ENCODE measurements at regions not wholly inside any gene's neighbourhood (a gene's known extent, or its start where the extent isn't known, plus 50 kb on each side); places are given as distances from the start of the nearest gene placed in this dataset.
A peak's percentile ranks its signal among the peaks of the same experiment; 100 is the strongest.

GRCh38 chr15:87626860-87627259, 629.7 kb downstream of the NTRK3 start:
- CTCF ChIA-PET: no interaction called here
- Mint-ChIP-seq H3K4me3 (ENCODE audit: unreplicated experiment) (no peak overlapping the region), H3K9me3 (ENCODE audit: unreplicated experiment) (peaks cover 6% of the 10 kb centered on the region), H3K27ac (ENCODE audit: low read depth, unreplicated experiment) (no peak overlapping the region), H3K4me1 (ENCODE audit: insufficient read depth, unreplicated experiment) (no peaks in the 10 kb centered on the region), H3K27me3 (ENCODE audit: insufficient read depth, unreplicated experiment) (no peaks in the 10 kb centered on the region), H3K36me3 (ENCODE audit: insufficient read depth, unreplicated experiment) (no peaks in the 10 kb centered on the region)
- BruUV-seq (replicated peaks): no TSS peak
- POLR2A ChIA-PET: interaction anchor here (0.6 kb wide), 1 partner anchor 151 kb away, joined by 3 read pairs; no protein-coding TSS in a partner anchor
- intact Hi-C loops (cut with micrococcal nuclease): loop anchor here (5.0 kb wide), 1 partner anchor 495 kb away; no protein-coding TSS in a partner anchor
- TF ChIP-seq CTCF (IDR thresholded peaks at IDR 0.05; ENCODE audit: unreplicated experiment): no peak
- no peak for DNase-seq (ENCODE audit: unreplicated experiment)

DNA sequence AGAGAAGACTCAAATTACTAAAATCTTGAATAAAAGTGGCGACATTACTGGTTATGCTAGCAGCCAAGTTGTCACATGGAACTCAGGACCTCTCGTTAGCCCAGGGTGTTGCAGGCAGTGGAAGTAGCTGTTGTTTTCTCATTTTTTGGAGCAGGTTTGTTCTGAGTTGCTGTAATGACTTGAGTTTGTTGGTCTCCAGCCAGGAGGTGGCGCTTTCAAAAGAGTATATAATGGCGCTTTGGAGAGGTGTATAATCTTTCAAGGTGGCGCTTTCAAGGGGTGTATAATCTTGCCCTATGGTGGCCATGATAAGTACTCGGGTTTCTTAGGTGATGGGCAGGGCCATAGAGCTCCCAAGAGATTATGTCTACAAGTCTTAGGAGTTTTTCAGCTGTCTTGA, 632.7 kb downstream of the NTRK3 start:
- POLR2A ChIA-PET: no interaction called here
- intact Hi-C loops (cut with micrococcal nuclease): no loop called here
- BruUV-seq (replicated peaks): no TSS peak

DNA sequence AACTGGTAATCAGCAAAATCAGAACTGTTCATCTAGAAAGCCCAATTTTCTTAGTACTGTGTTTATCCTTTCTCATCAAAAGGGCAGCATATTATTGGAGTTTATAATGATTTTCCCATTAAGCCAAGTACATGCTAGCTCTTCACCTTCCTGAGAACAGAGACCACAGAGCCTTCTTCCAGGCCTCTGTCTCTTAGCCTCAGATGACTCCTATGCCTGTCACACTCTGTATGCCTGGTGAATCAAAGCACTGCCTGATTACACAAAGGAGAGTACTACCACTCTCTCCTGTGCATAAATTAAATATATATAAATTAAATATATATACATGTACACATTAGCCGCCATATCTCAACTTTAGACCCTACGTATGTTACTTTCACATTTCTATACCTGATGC, 636.1 kb downstream of the NTRK3 start:
- intact Hi-C loops (cut with micrococcal nuclease): no loop called here
- Mint-ChIP-seq H3K27me3 (ENCODE audit: insufficient read depth, unreplicated experiment) (no peaks in the 10 kb centered on the region), H3K9me3 (ENCODE audit: unreplicated experiment) (peaks cover 7% of the 10 kb centered on the region), H3K36me3 (ENCODE audit: insufficient read depth, unreplicated experiment) (no peaks in the 10 kb centered on the region), H3K4me3 (ENCODE audit: unreplicated experiment) (no peak overlapping the region), H3K27ac (ENCODE audit: low read depth, unreplicated experiment) (peak overlapping the region; percentile 11), H3K4me1 (ENCODE audit: insufficient read depth, unreplicated experiment) (peaks cover 6% of the 10 kb centered on the region)
- CTCF ChIA-PET: interaction anchor here (0.6 to 1.8 kb wide), 6 partner anchors 16 to 1764 kb away, joined by 3 to 7 read pairs (median 4); no protein-coding TSS in a partner anchor
- BruUV-seq (replicated peaks): no TSS peak
- TF ChIP-seq CTCF (IDR thresholded peaks at IDR 0.05; ENCODE audit: unreplicated experiment): no peak
- POLR2A ChIA-PET: no interaction called here
- DNase-seq (ENCODE audit: unreplicated experiment): no peak

More for the DNA sequence above, 632.7 kb downstream of the NTRK3 start:
- no peak for TF ChIP-seq CTCF (IDR thresholded peaks at IDR 0.05; ENCODE audit: unreplicated experiment)
- Mint-ChIP-seq H3K27ac (ENCODE audit: low read depth, unreplicated experiment) (no peak overlapping the region), H3K4me1 (ENCODE audit: insufficient read depth, unreplicated experiment) (peaks cover 3% of the 10 kb centered on the region), H3K36me3 (ENCODE audit: insufficient read depth, unreplicated experiment) (no peaks in the 10 kb centered on the region), H3K27me3 (ENCODE audit: insufficient read depth, unreplicated experiment) (no peaks in the 10 kb centered on the region), H3K4me3 (ENCODE audit: unreplicated experiment) (no peak overlapping the region), H3K9me3 (ENCODE audit: unreplicated experiment) (peaks cover 7% of the 10 kb centered on the region)
- DNase-seq (ENCODE audit: unreplicated experiment): peak; percentile 16
- CTCF ChIA-PET: no interaction called here

DNA sequence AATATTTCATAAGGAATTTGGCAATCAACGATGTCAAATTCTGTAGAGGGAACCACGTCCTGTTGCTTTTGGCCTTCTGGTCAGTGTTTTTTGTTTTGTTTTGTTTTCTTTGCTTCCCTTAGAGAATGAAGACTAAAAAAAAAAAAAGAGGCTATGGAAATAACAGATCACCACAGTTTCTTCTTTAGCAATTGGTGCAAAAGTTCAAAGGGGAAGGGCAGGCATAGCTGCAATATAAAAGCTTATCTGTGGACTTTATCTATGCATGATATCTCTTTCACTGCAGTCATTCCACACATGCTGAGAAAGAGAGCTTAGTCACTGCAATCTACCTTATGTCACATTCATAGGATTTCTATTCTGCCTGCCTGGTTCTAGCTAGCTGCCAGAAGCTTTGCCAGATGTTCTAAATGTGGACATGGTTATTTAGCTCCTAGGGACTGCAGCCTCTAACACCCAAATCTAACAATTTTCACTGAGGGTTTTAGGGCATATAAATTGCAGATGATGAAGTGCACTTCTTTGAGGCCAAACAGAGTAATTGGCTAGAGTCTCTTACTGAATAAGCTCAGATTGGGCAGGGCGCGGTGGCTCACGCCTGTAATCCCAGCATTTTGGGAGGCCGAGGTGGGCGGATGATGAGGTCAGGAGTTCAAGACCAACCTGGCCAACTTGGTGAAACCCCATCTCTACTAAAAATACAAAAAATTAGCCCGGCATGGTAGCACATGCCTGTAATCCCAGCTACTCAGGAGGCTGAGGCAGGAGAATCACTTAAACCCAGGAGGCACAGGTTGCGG, 637.2 kb downstream of the NTRK3 start:
- Mint-ChIP-seq H3K27me3 (ENCODE audit: insufficient read depth, unreplicated experiment) (no peaks in the 10 kb centered on the region), H3K4me1 (ENCODE audit: insufficient read depth, unreplicated experiment) (peaks cover 6% of the 10 kb centered on the region), H3K9me3 (ENCODE audit: unreplicated experiment) (peaks cover 7% of the 10 kb centered on the region), H3K27ac (ENCODE audit: low read depth, unreplicated experiment) (peak overlapping the region; percentile 11), H3K4me3 (ENCODE audit: unreplicated experiment) (no peak overlapping the region), H3K36me3 (ENCODE audit: insufficient read depth, unreplicated experiment) (no peaks in the 10 kb centered on the region)
- BruUV-seq (replicated peaks): no TSS peak
- ChIA-PET CTCF (interaction anchor here (0.6 to 1.8 kb wide), 6 partner anchors 10 to 1386 kb away, joined by 3 to 7 read pairs (median 4); no protein-coding TSS in a partner anchor), POLR2A (interaction anchor here (1.0 kb wide), 1 partner anchor 15 kb away, joined by 3 read pairs; no protein-coding TSS in a partner anchor)
- intact Hi-C loops (cut with micrococcal nuclease): no loop called here
- TF ChIP-seq CTCF (IDR thresholded peaks at IDR 0.05; ENCODE audit: unreplicated experiment): no peak
- peak; percentile 49 for DNase-seq (ENCODE audit: unreplicated experiment)

Data from MCF 10A (cell line).